ENCODE measurements at regions not wholly inside any gene's neighbourhood (a gene's known extent, or its start where the extent isn't known, plus 50 kb on each side); places are given as distances from the start of the nearest gene placed in this dataset.

DNA sequence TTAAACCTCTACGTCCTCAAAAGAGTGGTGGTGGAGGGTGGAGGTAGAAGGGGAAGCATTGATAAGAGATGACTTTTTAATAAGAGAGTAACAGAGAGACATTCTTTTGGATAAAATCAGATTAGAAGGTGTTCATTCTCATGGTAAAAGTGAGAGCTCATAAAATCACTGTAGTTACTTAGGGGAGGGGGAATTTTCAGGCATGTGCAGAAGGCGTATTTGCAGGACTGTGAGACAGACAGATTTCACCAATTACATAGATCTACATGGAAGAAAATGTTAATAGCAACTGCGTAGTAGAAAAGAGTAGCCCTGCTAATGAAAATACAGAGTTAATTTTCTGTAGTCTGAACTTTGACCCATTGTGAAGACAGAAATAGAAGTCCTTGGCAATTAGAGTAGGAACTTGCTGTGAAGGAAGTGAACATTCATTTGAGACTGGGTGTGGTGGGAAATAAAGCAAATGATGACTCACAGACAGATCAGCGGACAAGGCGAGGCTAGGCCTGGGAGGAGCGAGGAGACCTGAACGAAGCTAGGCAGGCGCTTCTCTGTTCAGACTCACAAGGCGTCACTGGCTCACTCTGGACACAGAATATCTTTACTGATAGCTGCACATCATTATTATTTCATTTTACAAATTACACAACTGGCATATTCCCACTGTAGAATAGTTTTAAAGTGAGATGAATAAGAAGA lies 57.2 kb upstream of the FAM9C start (continued):
- TF ChIP-seq REST (IDR thresholded peaks at IDR 0.05; ENCODE audit: low read depth, low read length) (no peak), PBX3 (IDR thresholded peaks at IDR 0.05) (peak; percentile 39; the same call in 1 of the 2 replicates), JUND (IDR thresholded peaks at IDR 0.05) (peak; percentile 74), GABPA (IDR thresholded peaks at IDR 0.05; ENCODE audit: low read depth) (no peak), GATA2 (CRISPR knock-in tag; IDR thresholded peaks at IDR 0.05) (no peak), POLR2AphosphoS5 (IDR thresholded peaks at IDR 0.05; ENCODE audit: low read depth, low read length) (peak; percentile 33; the same call in 1 of the 2 replicates), EP300 (IDR thresholded peaks at IDR 0.05; ENCODE audit: borderline replicate concordance in 1 of 2, low read depth in 1 of 2, low read length in 1 of 2) (no peak), ZBTB33 (IDR thresholded peaks at IDR 0.05; ENCODE audit: borderline replicate concordance, low read depth) (peak; percentile 30; the same call in 1 of the 2 replicates), FOXJ3 (CRISPR knock-in tag; IDR thresholded peaks at IDR 0.05) (no peak), SMC3 (IDR thresholded peaks at IDR 0.05; ENCODE audit: low read depth, low read length) (no peak), TCF12 (IDR thresholded peaks at IDR 0.05) (peak; percentile 63), RCOR1 (IDR thresholded peaks at IDR 0.05; ENCODE audit: low read length) (no peak), CHD2 (IDR thresholded peaks at IDR 0.05; ENCODE audit: low read length, partially characterized antibody) (no peak), EZH2phosphoT487 (IDR thresholded peaks at IDR 0.05; ENCODE audit: borderline replicate concordance, low read depth) (no peak), MXI1 (IDR thresholded peaks at IDR 0.05; ENCODE audit: low read depth, low read length) (no peak), TAF1 (IDR thresholded peaks at IDR 0.05; ENCODE audit: borderline replicate concordance, low read depth, low read length) (no peak), MAX (IDR thresholded peaks at IDR 0.05; ENCODE audit: low read depth) (peak; percentile 74; the same call in 1 of the 2 replicates), RXRA (IDR thresholded peaks at IDR 0.05; ENCODE audit: borderline replicate concordance, low read depth) (peak; percentile 42; the same call in 1 of the 2 replicates)
- TF ChIP-seq, protein P1, sequence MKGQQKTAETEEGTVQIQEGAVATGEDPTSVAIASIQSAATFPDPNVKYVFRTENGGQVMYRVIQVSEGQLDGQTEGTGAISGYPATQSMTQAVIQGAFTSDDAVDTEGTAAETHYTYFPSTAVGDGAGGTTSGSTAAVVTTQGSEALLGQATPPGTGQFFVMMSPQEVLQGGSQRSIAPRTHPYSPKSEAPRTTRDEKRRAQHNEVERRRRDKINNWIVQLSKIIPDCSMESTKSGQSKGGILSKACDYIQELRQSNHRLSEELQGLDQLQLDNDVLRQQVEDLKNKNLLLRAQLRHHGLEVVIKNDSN (IDR thresholded peaks at IDR 0.05; ENCODE audit: borderline replicate concordance, low read depth): no peak
- TF ChIP-seq, protein P2, sequence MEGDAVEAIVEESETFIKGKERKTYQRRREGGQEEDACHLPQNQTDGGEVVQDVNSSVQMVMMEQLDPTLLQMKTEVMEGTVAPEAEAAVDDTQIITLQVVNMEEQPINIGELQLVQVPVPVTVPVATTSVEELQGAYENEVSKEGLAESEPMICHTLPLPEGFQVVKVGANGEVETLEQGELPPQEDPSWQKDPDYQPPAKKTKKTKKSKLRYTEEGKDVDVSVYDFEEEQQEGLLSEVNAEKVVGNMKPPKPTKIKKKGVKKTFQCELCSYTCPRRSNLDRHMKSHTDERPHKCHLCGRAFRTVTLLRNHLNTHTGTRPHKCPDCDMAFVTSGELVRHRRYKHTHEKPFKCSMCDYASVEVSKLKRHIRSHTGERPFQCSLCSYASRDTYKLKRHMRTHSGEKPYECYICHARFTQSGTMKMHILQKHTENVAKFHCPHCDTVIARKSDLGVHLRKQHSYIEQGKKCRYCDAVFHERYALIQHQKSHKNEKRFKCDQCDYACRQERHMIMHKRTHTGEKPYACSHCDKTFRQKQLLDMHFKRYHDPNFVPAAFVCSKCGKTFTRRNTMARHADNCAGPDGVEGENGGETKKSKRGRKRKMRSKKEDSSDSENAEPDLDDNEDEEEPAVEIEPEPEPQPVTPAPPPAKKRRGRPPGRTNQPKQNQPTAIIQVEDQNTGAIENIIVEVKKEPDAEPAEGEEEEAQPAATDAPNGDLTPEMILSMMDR (IDR thresholded peaks at IDR 0.05): no peak
